Left renal pelvis (tissue), 4 donors: ENCODE measurements at regions not wholly inside any gene's neighbourhood (a gene's known extent, or its start where the extent isn't known, plus 50 kb on each side); places are given as distances from the start of the nearest gene placed in this dataset.

Source experiments
- DNase-seq, 4 donors: peaks; one replicate each; pipeline ENCODE4 v3.0.0-alpha.2; 2013; ENCODE audit warnings: low read depth in 4 of 4, low spot score in 3 of 4

GRCh38 chr19:29393915-29394460, 131.8 kb upstream of the VSTM2B start:
- DNase-seq, result no peak

- no peak for DNase-seq
Observed at GRCh38 chr19:29395111-29395733, 130.6 kb upstream of the VSTM2B start.

- DNase-seq, result no peak
Observed at GRCh38 chr19:29395734-29396414, 129.9 kb upstream of the VSTM2B start.

- no peak for DNase-seq
Observed at GRCh38 chr19:29396925-29397324, 128.9 kb upstream of the VSTM2B start.

GRCh38 chr19:29397748-29398147, 128.0 kb upstream of the VSTM2B start:
- no peak for DNase-seq

GRCh38 chr19:29399804-29400203, 126.0 kb upstream of the VSTM2B start:
- no peak for DNase-seq

- peak in 1 of 4 donors; percentile 47 for DNase-seq
Observed at GRCh38 chr19:29400917-29401711, 124.7 kb upstream of the VSTM2B start.

GRCh38 chr19:29401712-29402421, 123.9 kb upstream of the VSTM2B start:
- no peak for DNase-seq

GRCh38 chr19:29402563-29402962, 123.2 kb upstream of the VSTM2B start:
- no peak for DNase-seq

- DNase-seq, result no peak
Observed at GRCh38 chr19:29404015-29404414, 121.8 kb upstream of the VSTM2B start.

GRCh38 chr19:29404951-29405727, 120.7 kb upstream of the VSTM2B start:
- peak in 2 of 4 donors; percentile 62 to 69 for DNase-seq

- no peak for DNase-seq
Observed at GRCh38 chr19:29405728-29405995, 120.1 kb upstream of the VSTM2B start.

GRCh38 chr19:29409076-29409862, 116.5 kb upstream of the VSTM2B start:
- DNase-seq, result no peak

GRCh38 chr19:29410601-29411000, 115.2 kb upstream of the VSTM2B start:
- DNase-seq, result no peak

GRCh38 chr19:29411113-29411581, 114.6 kb upstream of the VSTM2B start:
- peak in 2 of 4 donors; percentile 36 to 50 for DNase-seq

GRCh38 chr19:29413435-29413834, 112.4 kb upstream of the VSTM2B start:
- DNase-seq, result no peak

GRCh38 chr19:29415507-29415906, 110.3 kb upstream of the VSTM2B start:
- no peak for DNase-seq

GRCh38 chr19:29417048-29417447, 108.7 kb upstream of the VSTM2B start:
- no peak for DNase-seq

GRCh38 chr19:29418201-29418600, 107.6 kb upstream of the VSTM2B start:
- DNase-seq, result no peak
